ENCODE measurements at regions not wholly inside any gene's neighbourhood (a gene's known extent, or its start where the extent isn't known, plus 50 kb on each side); places are given as distances from the start of the nearest gene placed in this dataset.
"Not testable (repeated sequence)": the region's sequence is repeated elsewhere in the genome, so short reads cannot be mapped to it uniquely, and the experiment has no call there.

- DNase-seq (ENCODE audit: low spot score) = no peak
These were observed 102.1 kb upstream of the KLF8 start for GRCh38 chrX:56130031-56130430.

- no peak for DNase-seq (ENCODE audit: low spot score)
These were observed 101.7 kb upstream of the KLF8 start for GRCh38 chrX:56130436-56130835.

GRCh38 chrX:56164135-56164534, 68.0 kb upstream of the KLF8 start:
- DNase-seq (ENCODE audit: low spot score) = not testable (repeated sequence)

Data from SW480 (cell line).